Glutamatergic neuron (in vitro differentiated cells): ENCODE measurements at regions not wholly inside any gene's neighbourhood (a gene's known extent, or its start where the extent isn't known, plus 50 kb on each side); places are given as distances from the start of the nearest gene placed in this dataset.

ENCODE experiments used
- DNase-seq: peaks from one replicate; pipeline ENCODE4 v3.0.0; 2022
- H3K27ac Mint-ChIP-seq: one replicate; pipeline ENCODE4 v1.8.0; 2020; ENCODE audit warnings: mild to moderate bottlenecking, mixed read lengths, inconsistent platforms; ENCODE audit not compliant: unreplicated experiment
- H3K27me3 Mint-ChIP-seq: one replicate; pipeline ENCODE4 v1.8.0; 2020; ENCODE audit warnings: mild to moderate bottlenecking, moderate library complexity, mixed read lengths, inconsistent platforms; ENCODE audit not compliant: unreplicated experiment
- H3K36me3 Mint-ChIP-seq: one replicate; pipeline ENCODE4 v1.8.0; 2020; ENCODE audit warnings: mild to moderate bottlenecking, mixed read lengths, inconsistent platforms; ENCODE audit not compliant: unreplicated experiment
- H3K4me1 Mint-ChIP-seq: one replicate; pipeline ENCODE4 v1.8.0; 2020; ENCODE audit warnings: mild to moderate bottlenecking, low read depth, mixed read lengths, inconsistent platforms; ENCODE audit not compliant: unreplicated experiment
- H3K4me3 Mint-ChIP-seq: one replicate; pipeline ENCODE4 v1.8.0; 2020; ENCODE audit warnings: mild to moderate bottlenecking, mixed read lengths, inconsistent platforms; ENCODE audit not compliant: unreplicated experiment
- H3K9me3 Mint-ChIP-seq: one replicate; pipeline ENCODE4 v1.8.0; 2020; ENCODE audit warnings: mild to moderate bottlenecking, moderate library complexity, mixed read lengths, inconsistent platforms; ENCODE audit not compliant: unreplicated experiment
- CTCF ChIP-seq: fragments of 200-600 bp; sonication (generic); IDR thresholded peaks from one replicate; pipeline ENCODE4 v1.5.0; 2021; ENCODE audit not compliant: partially characterized antibody, unreplicated experiment

DNA sequence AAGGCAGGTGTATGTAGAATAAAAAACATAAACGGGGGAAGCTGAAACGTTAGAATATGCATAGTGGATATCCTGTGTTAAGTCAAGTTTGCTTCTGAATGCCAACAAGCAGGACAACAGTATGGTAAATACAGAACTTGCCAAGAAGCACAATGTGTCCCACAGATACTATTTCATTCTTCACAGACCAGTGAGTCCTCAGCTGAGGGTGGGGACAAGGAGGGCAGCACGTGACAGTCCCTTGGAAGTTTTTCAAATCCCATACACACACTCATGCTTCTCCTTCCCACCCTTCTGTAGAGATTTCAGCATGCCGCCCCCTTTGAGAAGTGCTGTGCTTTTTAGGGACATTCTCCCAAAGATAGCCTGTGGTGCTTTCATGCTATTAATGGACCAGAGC is 268.5 kb upstream of the ECI2 start:
- DNase-seq, result no peak
- peaks cover 8% of the 10 kb centered on the region for H3K36me3 Mint-ChIP-seq
- H3K9me3 Mint-ChIP-seq, result peaks cover 4% of the 10 kb centered on the region
- H3K27me3 Mint-ChIP-seq, result peaks cover 2% of the 10 kb centered on the region
- no peaks in the 10 kb centered on the region for H3K4me1 Mint-ChIP-seq
- no peak overlapping the region for H3K4me3 Mint-ChIP-seq
- no peak for TF ChIP-seq CTCF
- no peak overlapping the region for H3K27ac Mint-ChIP-seq

DNA sequence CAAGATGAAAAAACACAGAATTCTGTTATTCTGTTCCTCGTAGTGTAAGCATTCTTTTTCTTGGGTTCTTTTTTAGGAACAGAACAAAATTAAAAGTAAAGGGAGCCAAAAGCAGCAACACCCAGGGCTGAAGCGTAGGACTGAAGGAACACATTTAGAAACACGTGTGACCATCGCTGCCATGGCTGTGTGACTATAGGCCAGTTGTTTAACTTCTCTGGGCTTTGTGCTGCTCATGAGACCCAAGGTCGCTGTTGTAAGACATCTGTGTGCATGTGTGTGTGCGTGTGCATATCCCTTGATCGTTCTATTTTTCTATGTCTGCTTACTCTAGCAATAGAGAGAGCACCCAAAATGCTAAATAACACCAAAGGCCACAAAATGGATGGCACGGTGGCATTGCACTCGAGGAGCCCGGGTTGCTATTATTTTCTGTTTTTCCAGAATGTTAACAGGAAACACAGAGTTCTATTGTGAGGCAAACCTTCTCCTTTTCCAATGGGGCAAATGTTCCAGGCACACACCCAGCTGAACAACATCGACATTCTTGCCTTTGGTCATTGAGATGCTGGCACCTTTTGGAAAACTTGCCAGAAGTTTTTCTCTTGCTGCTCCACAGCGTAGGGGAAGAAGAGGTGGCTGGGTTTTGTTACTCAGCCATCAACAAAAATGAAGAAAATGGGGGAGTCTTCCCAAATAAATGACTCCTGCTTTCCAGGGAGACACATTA is 267.8 kb upstream of the ECI2 start:
- Mint-ChIP-seq H3K9me3 (peaks cover under 1% of the 10 kb centered on the region), H3K27me3 (peaks cover 2% of the 10 kb centered on the region), H3K36me3 (peaks cover 6% of the 10 kb centered on the region), H3K4me3 (no peak overlapping the region), H3K27ac (no peak overlapping the region), H3K4me1 (no peaks in the 10 kb centered on the region)
- no peak for TF ChIP-seq CTCF
- no peak for DNase-seq

DNA sequence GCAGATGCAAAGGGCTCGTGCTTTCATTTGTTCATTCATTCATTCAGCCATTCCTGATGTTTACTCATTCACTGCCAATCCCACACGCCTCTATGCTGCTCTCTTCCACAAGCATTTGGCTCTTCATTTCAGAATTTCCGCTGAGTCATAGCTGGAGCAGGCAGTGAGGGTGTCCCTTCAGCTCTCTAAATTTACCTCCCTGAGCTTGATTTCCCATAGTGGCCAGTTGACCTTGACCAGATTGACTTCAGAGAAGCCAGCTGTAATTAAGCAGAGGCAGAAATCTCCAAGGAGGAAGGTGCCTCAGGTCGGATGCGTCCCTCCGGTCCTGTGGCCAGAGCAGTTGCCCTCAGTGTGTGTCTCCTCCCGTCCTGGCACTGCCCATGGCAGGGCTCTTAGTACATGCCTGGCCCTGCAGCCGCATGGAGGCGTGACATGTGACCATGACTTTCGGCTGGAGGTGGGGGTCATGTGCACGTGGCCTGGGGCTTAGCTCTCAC is 267.2 kb upstream of the ECI2 start:
- no peaks in the 10 kb centered on the region for H3K9me3 Mint-ChIP-seq
- TF ChIP-seq CTCF, result no peak
- no peaks in the 10 kb centered on the region for H3K27me3 Mint-ChIP-seq
- no peak overlapping the region for H3K27ac Mint-ChIP-seq
- no peak overlapping the region for H3K4me3 Mint-ChIP-seq
- H3K4me1 Mint-ChIP-seq, result peaks cover under 1% of the 10 kb centered on the region
- no peaks in the 10 kb centered on the region for H3K36me3 Mint-ChIP-seq
- no peak for DNase-seq

GRCh38 chr6:4401408-4402368 is 266.3 kb upstream of the ECI2 start:
- Mint-ChIP-seq H3K36me3 (no peaks in the 10 kb centered on the region), H3K27ac (no peak overlapping the region), H3K27me3 (no peaks in the 10 kb centered on the region), H3K4me1 (peaks cover 6% of the 10 kb centered on the region), H3K4me3 (no peak overlapping the region), H3K9me3 (no peaks in the 10 kb centered on the region)
- no peak for DNase-seq
- no peak for TF ChIP-seq CTCF

GRCh38 chr6:4399656-4400055 is 264.3 kb upstream of the ECI2 start:
- H3K4me3 Mint-ChIP-seq, result no peak overlapping the region
- no peak overlapping the region for H3K27ac Mint-ChIP-seq
- H3K36me3 Mint-ChIP-seq, result no peaks in the 10 kb centered on the region
- no peak for TF ChIP-seq CTCF
- DNase-seq, result no peak
- no peaks in the 10 kb centered on the region for H3K27me3 Mint-ChIP-seq
- H3K4me1 Mint-ChIP-seq, result peaks cover 6% of the 10 kb centered on the region
- no peaks in the 10 kb centered on the region for H3K9me3 Mint-ChIP-seq
